Peyer's patch (tissue), 4 donors: ENCODE measurements at regions not wholly inside any gene's neighbourhood (a gene's known extent, or its start where the extent isn't known, plus 50 kb on each side); places are given as distances from the start of the nearest gene placed in this dataset.

Experiments used
- POLR2A ChIP-seq, 2 donors: fragments of 450-650 bp; IDR thresholded peaks; one replicate each; pipeline ENCODE4 v1.5.1; 2017; ENCODE audit warnings: antibody characterized with exemption in 2 of 2, mild to moderate bottlenecking in 2 of 2, moderate library complexity in 2 of 2
- TF ChIP-seq, protein P1 (sequence below), 6 experiments: fragments of 450-650 bp in 4 of 6; fragments of 200-600 bp in 2 of 6; sonication (generic) in 1 of 6; IDR thresholded peaks; one replicate each; pipeline ENCODE4 v1.5.1; 2017 to 2019; ENCODE audit warnings: antibody characterized with exemption in 6 of 6, mild to moderate bottlenecking in 3 of 6, moderate library complexity in 1 of 6

DNA sequence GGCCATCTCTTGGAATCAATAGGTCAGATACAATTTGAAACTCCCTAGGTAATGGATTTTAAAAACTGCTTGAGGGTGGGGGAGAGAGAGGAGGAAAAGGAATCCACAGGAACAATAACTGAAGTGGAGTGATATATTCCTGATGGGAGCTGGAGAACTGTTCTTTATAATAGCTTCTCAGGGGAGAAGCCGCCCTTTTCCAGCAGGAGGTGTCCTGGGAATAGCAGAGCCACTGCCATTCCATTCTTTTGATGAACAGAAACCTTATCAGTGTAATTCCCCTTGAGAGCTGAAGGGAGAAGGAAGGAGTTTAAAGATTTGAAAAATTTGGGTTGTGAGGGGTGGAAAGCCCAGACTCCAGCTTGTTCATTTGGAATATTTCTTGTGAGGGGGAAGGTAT lies 504.9 kb upstream of the DPH6 start:
- TF ChIP-seq, protein P1, sequence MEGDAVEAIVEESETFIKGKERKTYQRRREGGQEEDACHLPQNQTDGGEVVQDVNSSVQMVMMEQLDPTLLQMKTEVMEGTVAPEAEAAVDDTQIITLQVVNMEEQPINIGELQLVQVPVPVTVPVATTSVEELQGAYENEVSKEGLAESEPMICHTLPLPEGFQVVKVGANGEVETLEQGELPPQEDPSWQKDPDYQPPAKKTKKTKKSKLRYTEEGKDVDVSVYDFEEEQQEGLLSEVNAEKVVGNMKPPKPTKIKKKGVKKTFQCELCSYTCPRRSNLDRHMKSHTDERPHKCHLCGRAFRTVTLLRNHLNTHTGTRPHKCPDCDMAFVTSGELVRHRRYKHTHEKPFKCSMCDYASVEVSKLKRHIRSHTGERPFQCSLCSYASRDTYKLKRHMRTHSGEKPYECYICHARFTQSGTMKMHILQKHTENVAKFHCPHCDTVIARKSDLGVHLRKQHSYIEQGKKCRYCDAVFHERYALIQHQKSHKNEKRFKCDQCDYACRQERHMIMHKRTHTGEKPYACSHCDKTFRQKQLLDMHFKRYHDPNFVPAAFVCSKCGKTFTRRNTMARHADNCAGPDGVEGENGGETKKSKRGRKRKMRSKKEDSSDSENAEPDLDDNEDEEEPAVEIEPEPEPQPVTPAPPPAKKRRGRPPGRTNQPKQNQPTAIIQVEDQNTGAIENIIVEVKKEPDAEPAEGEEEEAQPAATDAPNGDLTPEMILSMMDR (IDR thresholded peaks at IDR 0.05) = no peak
- no peak for TF ChIP-seq POLR2A (IDR thresholded peaks at IDR 0.05)
